ENCODE measurements at regions not wholly inside any gene's neighbourhood (a gene's known extent, or its start where the extent isn't known, plus 50 kb on each side); places are given as distances from the start of the nearest gene placed in this dataset.

- TF ChIP-seq POLR2A (IDR thresholded peaks at IDR 0.05) (no peak), EP300 (IDR thresholded peaks at IDR 0.05) (no peak), POLR2AphosphoS5 (IDR thresholded peaks at IDR 0.05) (no peak)
- TF ChIP-seq, protein P1, sequence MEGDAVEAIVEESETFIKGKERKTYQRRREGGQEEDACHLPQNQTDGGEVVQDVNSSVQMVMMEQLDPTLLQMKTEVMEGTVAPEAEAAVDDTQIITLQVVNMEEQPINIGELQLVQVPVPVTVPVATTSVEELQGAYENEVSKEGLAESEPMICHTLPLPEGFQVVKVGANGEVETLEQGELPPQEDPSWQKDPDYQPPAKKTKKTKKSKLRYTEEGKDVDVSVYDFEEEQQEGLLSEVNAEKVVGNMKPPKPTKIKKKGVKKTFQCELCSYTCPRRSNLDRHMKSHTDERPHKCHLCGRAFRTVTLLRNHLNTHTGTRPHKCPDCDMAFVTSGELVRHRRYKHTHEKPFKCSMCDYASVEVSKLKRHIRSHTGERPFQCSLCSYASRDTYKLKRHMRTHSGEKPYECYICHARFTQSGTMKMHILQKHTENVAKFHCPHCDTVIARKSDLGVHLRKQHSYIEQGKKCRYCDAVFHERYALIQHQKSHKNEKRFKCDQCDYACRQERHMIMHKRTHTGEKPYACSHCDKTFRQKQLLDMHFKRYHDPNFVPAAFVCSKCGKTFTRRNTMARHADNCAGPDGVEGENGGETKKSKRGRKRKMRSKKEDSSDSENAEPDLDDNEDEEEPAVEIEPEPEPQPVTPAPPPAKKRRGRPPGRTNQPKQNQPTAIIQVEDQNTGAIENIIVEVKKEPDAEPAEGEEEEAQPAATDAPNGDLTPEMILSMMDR (IDR thresholded peaks at IDR 0.05), result no peak
Measured at GRCh38 chr7:124557587-124557986, 208.0 kb downstream of the GPR37 start.

Measured in suprapubic skin (tissue), 4 donors.